A204.1 (cell line): ENCODE measurements at regions not wholly inside any gene's neighbourhood (a gene's known extent, or its start where the extent isn't known, plus 50 kb on each side); places are given as distances from the start of the nearest gene placed in this dataset.
"Not testable (repeated sequence)": the region's sequence is repeated elsewhere in the genome, so short reads cannot be mapped to it uniquely, and the experiment has no call there.

Experiments
- FAIRE-seq: peaks from 2 replicates; lab custom pipeline; 2012; peaks lifted over from hg19 to GRCh38; lab: Jason Lieb, UNC

- not testable (repeated sequence) for FAIRE-seq
Measured at GRCh38 chr22:15772337-15772736, 82.5 kb downstream of the POTEH start.

- FAIRE-seq, result not testable (repeated sequence)
Measured at GRCh38 chr22:15775118-15775517, 85.3 kb downstream of the POTEH start.

GRCh38 chr22:15775670-15776669 is 86.1 kb downstream of the POTEH start:
- FAIRE-seq, result not testable (repeated sequence)

GRCh38 chr22:15776727-15777126 is 86.9 kb downstream of the POTEH start:
- not testable (repeated sequence) for FAIRE-seq

GRCh38 chr22:15777150-15777549 is 87.3 kb downstream of the POTEH start:
- not testable (repeated sequence) for FAIRE-seq

- FAIRE-seq, result not testable (repeated sequence)
Measured at GRCh38 chr22:15777557-15777956, 87.7 kb downstream of the POTEH start.

GRCh38 chr22:15778366-15778765 is 88.5 kb downstream of the POTEH start:
- FAIRE-seq, result not testable (repeated sequence)

GRCh38 chr22:15781652-15782051 is 91.8 kb downstream of the POTEH start:
- not testable (repeated sequence) for FAIRE-seq

- FAIRE-seq, result not testable (repeated sequence)
Measured at GRCh38 chr22:15782933-15783332, 93.1 kb downstream of the POTEH start.

GRCh38 chr22:15784383-15785085 is 94.7 kb downstream of the POTEH start:
- not testable (repeated sequence) for FAIRE-seq

GRCh38 chr22:15786942-15787733 is 97.3 kb downstream of the POTEH start:
- FAIRE-seq, result not testable (repeated sequence)

GRCh38 chr22:15791557-15791956 is 101.7 kb downstream of the POTEH start:
- not testable (repeated sequence) for FAIRE-seq

GRCh38 chr22:15799935-15800334 is 110.1 kb downstream of the POTEH start:
- FAIRE-seq, result not testable (repeated sequence)

- FAIRE-seq, result peak; percentile 73
Measured at GRCh38 chr22:15811141-15811540, 121.3 kb downstream of the POTEH start.

GRCh38 chr22:15815783-15816182 is 126.0 kb downstream of the POTEH start:
- FAIRE-seq, result not testable (repeated sequence)

- FAIRE-seq, result not testable (repeated sequence)
Measured at GRCh38 chr22:15816470-15816869, 126.6 kb downstream of the POTEH start.

- FAIRE-seq, result not testable (repeated sequence)
Measured at GRCh38 chr22:15817264-15817663, 127.4 kb downstream of the POTEH start.

- FAIRE-seq, result not testable (repeated sequence)
Measured at GRCh38 chr22:15819886-15820285, 130.1 kb downstream of the POTEH start.

GRCh38 chr22:15821088-15821487 is 131.3 kb downstream of the POTEH start:
- not testable (repeated sequence) for FAIRE-seq

- FAIRE-seq, result not testable (repeated sequence)
Measured at GRCh38 chr22:15822001-15822400, 132.2 kb downstream of the POTEH start.

- not testable (repeated sequence) for FAIRE-seq
Measured at GRCh38 chr22:15823178-15823577, 133.4 kb downstream of the POTEH start.

GRCh38 chr22:15832235-15832634 is 142.4 kb downstream of the POTEH start:
- FAIRE-seq, result not testable (repeated sequence)
